Fibroblast of mammary gland (primary cell): ENCODE measurements at regions not wholly inside any gene's neighbourhood (a gene's known extent, or its start where the extent isn't known, plus 50 kb on each side); places are given as distances from the start of the nearest gene placed in this dataset.

Experiments
- DNase-seq: peaks from one replicate; pipeline ENCODE4 v3.0.0-alpha.2; 2010; ENCODE audit warnings: low read depth
- H3K4me3 ChIP-seq: 2 replicates; pipeline ENCODE4 v1.5.1; 2011; ENCODE audit warnings: low read depth, mild to moderate bottlenecking, low read length, moderate library complexity; ENCODE audit not compliant: control insufficient read depth
- TF ChIP-seq, protein P1 (sequence below): conservative IDR thresholded peaks from 2 replicates; pipeline ENCODE4 v1.5.1; 2011; ENCODE audit warnings: low read depth, low read length, inconsistent platforms; ENCODE audit not compliant: control insufficient read depth, insufficient read depth

GRCh38 chr19:5237190-5237780 is 103.3 kb downstream of the PTPRS start:
- no peak for DNase-seq
- TF ChIP-seq, protein P1, sequence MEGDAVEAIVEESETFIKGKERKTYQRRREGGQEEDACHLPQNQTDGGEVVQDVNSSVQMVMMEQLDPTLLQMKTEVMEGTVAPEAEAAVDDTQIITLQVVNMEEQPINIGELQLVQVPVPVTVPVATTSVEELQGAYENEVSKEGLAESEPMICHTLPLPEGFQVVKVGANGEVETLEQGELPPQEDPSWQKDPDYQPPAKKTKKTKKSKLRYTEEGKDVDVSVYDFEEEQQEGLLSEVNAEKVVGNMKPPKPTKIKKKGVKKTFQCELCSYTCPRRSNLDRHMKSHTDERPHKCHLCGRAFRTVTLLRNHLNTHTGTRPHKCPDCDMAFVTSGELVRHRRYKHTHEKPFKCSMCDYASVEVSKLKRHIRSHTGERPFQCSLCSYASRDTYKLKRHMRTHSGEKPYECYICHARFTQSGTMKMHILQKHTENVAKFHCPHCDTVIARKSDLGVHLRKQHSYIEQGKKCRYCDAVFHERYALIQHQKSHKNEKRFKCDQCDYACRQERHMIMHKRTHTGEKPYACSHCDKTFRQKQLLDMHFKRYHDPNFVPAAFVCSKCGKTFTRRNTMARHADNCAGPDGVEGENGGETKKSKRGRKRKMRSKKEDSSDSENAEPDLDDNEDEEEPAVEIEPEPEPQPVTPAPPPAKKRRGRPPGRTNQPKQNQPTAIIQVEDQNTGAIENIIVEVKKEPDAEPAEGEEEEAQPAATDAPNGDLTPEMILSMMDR: no peak
- no peak overlapping the region for H3K4me3 ChIP-seq

DNA sequence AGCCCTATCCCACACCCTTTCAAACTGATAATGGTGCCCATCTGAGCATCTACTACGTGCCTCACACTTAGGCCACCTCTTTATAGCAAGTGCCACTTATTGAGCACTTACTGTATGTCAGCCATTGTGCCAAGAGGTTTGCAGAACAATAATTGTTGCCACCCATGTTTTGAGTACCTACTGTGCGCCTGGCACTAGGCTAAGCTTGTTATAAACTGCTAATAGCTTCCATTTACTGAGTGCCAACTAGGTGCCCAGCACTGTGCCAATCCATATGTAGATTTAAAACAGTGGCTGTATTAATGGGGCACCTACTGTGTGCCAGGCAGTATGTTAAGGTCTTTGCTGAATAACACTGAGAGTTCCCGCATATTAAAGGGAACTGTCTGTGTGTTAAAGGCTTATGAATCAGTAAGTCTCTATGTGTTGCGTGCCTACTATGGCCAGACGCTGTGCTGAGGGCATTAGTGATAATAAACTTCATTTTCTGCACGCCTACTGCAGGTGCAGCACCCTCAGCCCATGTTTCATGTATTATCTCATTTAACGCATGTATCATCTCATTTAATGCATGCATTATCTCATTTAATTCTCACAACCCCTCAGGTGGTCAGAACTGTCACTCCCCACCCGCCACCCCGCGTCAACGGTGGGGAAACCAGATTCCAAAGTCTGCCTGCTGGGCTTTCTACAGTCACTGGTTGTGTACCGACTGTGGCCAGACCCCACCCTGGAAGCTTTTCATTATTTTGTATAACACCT is 105.0 kb downstream of the PTPRS start:
- H3K4me3 ChIP-seq: no peak overlapping the region
- DNase-seq: no peak
- TF ChIP-seq, protein P1: no peak

GRCh38 chr19:5234412-5234811 is 106.2 kb downstream of the PTPRS start:
- H3K4me3 ChIP-seq: no peak overlapping the region
- no peak for DNase-seq
- TF ChIP-seq, protein P1: no peak

- no peak for DNase-seq
- TF ChIP-seq, protein P1: no peak
- no peak overlapping the region for H3K4me3 ChIP-seq
These were observed 107.7 kb downstream of the PTPRS start for GRCh38 chr19:5232798-5233505.

GRCh38 chr19:5231857-5232678 is 108.5 kb downstream of the PTPRS start:
- TF ChIP-seq, protein P1: no peak
- no peak overlapping the region for H3K4me3 ChIP-seq
- no peak for DNase-seq
